PC-9 (cell line): ENCODE measurements at regions not wholly inside any gene's neighbourhood (a gene's known extent, or its start where the extent isn't known, plus 50 kb on each side); places are given as distances from the start of the nearest gene placed in this dataset.

Experiments used
- CTCF ChIP-seq: fragments of 200-600 bp; sonication (generic); conservative IDR thresholded peaks from 2 replicates; pipeline ENCODE4 v1.6.1; 2017; ENCODE audit warnings: mixed run types, antibody characterized with exemption, mild to moderate bottlenecking, moderate library complexity
- EZH2 ChIP-seq: fragments of 200-600 bp; sonication (generic); IDR thresholded peaks from 2 replicates; pipeline ENCODE4 v1.8.0; 2017; ENCODE audit warnings: antibody characterized with exemption, low read depth

- TF ChIP-seq CTCF (no peak), EZH2 (no peak)
Measured at GRCh38 chr6:104566411-104566810, 293.3 kb downstream of the HACE1 start.
